Coronary artery (tissue), 2 donors: ENCODE measurements at regions not wholly inside any gene's neighbourhood (a gene's known extent, or its start where the extent isn't known, plus 50 kb on each side); places are given as distances from the start of the nearest gene placed in this dataset.

Source experiments
- DNase-seq: peaks from one replicate; pipeline ENCODE4 v3.0.0-alpha.2; 2017; ENCODE audit warnings: low spot score
- H3K27ac ChIP-seq, 2 donors: fragments of 200-600 bp; sonication (generic); one replicate each; pipeline ENCODE4 v1.5.1; 2016 to 2019
- H3K4me3 ChIP-seq: fragments of 200-600 bp; sonication (generic); 2 replicates; pipeline ENCODE4 v1.5.1; 2016; ENCODE audit warnings: mild to moderate bottlenecking, moderate library complexity
- TF ChIP-seq, protein P1 (sequence below): fragments of 200-600 bp; sonication (generic); IDR thresholded peaks from one replicate; pipeline ENCODE4 v1.5.1; 2019; ENCODE audit warnings: antibody characterized with exemption

DNA sequence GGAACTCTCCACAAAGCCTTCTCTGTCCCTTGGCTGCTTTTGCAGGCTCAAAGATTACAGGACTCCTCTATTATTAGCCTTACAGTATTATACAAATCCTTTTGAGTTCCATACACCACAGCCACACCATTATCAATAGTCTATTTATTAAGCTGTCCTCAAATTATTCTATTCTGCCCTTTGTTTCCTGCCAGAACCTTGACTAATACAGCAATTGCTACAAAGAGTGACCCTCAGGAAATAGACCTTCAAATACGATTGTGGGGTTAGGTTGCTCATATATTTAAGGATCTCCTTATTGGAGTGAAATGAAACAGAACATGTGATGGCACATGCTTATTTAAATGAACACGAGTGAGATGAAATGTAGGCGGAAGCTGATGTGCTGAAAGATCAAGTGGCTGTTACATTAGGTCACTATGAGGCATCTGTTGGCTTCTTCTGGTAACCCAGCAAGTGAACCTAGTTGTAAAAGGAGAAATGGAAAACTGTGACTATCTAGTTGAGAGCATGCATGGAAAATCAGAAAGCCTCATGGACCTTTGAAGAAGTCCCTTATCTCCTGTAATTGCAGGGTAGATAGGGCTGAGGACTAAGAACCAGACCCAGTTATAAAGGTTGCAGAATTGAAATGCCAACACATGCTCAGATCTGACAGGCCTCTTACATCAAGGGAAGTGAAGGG is 75.5 kb downstream of the AVPR1A start:
- TF ChIP-seq, protein P1, sequence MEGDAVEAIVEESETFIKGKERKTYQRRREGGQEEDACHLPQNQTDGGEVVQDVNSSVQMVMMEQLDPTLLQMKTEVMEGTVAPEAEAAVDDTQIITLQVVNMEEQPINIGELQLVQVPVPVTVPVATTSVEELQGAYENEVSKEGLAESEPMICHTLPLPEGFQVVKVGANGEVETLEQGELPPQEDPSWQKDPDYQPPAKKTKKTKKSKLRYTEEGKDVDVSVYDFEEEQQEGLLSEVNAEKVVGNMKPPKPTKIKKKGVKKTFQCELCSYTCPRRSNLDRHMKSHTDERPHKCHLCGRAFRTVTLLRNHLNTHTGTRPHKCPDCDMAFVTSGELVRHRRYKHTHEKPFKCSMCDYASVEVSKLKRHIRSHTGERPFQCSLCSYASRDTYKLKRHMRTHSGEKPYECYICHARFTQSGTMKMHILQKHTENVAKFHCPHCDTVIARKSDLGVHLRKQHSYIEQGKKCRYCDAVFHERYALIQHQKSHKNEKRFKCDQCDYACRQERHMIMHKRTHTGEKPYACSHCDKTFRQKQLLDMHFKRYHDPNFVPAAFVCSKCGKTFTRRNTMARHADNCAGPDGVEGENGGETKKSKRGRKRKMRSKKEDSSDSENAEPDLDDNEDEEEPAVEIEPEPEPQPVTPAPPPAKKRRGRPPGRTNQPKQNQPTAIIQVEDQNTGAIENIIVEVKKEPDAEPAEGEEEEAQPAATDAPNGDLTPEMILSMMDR = no peak
- Histone ChIP-seq H3K4me3 (no peak overlapping the region), H3K27ac (no peak overlapping the region)
- no peak for DNase-seq

DNA sequence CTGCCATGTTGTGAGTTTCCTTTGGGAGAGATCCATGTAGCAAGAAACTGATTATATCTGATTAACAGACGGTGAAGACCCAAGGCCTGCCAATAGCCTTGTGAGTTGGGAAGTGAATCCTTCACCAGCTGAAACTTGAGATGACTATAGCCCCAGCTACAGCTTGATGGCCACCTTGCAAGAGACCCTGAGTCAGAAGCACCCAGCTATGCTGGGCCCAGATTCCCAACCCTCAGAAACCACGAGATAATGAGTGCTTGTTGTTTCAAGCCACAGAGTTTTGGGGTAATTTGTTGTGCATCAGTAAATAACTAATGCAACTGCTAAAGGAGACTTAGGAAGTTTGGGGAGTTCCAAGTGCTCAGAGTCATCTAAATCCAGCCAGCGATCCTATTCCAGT is 80.3 kb downstream of the AVPR1A start:
- Histone ChIP-seq H3K27ac (no peak overlapping the region), H3K4me3 (no peak overlapping the region)
- TF ChIP-seq, protein P1 = no peak
- DNase-seq = no peak

DNA sequence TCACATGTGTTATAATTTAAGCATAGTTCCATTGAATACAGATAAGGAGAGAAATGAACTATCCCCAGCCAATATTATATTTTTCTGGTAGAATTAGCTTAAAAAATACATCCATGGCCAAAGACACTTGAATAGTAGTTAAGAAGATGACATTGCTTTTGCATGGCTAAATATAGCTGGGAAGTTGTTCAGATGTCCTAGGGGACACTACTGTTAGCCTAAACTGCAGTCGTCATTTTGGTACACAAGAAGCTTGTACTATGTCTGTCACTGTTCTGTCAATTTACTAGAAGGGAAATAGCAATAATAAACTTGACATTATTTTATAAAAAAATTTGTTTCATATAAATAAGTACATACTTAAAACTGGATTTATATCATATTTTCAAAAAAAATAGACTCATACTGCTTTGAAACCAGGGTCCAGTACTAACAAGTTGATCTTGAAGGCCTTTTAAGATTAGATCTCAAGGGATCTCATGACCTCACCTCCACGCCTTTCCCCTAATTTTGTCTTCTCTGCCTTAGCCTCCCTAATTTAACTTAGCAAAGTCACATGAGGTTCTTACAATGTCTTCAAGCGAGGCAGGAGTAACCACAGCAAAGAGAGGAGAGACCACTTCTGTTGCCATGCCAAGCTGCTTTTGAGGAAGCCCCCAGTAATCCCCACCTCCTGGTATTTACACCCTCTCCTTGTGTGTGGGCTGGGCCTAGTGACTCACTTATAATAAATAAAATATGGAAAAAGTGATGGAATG is 81.0 kb downstream of the AVPR1A start:
- DNase-seq = no peak
- TF ChIP-seq, protein P1 = no peak
- no peak overlapping the region for H3K4me3 ChIP-seq
- H3K27ac ChIP-seq = no peak overlapping the region

DNA sequence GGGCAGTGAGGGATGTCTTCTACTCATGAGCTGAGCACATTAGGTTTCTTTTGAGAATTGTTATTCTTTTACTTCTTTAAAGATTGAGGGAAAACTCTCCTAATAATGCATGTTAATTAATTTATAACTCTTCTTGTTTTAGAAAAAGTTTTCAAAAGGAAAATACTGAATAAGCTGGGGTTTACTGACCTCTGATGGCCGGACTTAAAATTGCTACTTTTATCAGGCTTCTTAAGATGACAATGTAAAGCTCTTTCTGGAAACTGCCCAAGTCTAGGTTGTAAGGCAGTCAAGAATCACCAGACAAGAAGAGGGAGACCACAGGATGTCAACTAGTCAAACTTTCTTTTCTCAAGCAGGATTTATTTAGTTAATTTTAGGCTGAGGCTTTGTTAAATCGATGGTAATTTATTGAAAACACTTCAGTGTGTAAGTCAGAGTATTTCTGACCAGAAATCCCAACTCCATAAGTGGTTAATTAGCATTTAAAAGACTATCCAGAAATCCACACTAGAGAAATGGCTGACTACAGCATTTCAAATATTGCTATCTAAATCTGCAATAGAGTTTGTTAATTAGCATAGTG is 82.1 kb downstream of the AVPR1A start:
- no peak overlapping the region for H3K27ac ChIP-seq
- TF ChIP-seq, protein P1 = peak; percentile 39
- no peak for DNase-seq
- no peak overlapping the region for H3K4me3 ChIP-seq

DNA sequence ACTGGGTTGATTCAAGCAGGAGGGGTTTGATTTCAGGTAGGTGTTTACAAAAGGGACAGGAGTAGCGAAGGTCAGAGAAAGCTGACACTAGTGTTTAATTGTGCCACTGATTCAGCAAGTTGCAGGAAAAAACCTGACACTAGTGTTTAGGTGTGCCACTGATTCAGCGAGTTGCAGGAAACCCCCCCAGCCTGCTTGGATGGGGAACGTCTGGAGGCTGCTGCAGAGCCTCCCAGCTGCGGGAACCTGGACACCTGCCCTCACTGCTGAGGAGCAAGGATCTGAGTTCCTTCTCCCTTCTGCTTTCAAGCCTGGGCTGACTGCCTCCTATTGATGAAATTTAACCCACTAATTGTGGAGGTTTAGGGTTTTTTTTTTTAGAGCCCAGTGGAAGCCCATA is 84.2 kb downstream of the AVPR1A start:
- no peak for DNase-seq
- no peak overlapping the region for H3K4me3 ChIP-seq
- TF ChIP-seq, protein P1 = no peak
- no peak overlapping the region for H3K27ac ChIP-seq

DNA sequence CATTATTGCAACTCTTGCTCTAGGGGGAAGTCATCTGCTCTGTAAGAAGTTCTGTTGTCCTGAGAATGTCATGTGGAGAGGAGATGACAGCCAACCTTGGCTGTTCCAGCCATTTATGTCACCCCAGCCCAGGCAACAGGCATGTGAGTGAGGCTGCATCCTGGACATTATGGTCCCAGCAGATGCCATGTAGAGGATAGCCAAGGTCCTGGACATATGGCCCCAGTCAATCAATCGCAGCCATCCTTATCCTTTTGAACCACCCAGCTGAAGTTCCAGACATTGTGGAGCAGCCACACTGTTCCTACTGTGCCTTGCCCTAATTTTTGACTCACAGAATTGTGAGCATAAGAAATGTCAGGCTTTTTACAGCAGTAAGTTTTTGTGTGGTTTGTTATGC is 84.9 kb downstream of the AVPR1A start:
- no peak for DNase-seq
- no peak overlapping the region for H3K4me3 ChIP-seq
- no peak overlapping the region for H3K27ac ChIP-seq
- TF ChIP-seq, protein P1 = no peak

DNA sequence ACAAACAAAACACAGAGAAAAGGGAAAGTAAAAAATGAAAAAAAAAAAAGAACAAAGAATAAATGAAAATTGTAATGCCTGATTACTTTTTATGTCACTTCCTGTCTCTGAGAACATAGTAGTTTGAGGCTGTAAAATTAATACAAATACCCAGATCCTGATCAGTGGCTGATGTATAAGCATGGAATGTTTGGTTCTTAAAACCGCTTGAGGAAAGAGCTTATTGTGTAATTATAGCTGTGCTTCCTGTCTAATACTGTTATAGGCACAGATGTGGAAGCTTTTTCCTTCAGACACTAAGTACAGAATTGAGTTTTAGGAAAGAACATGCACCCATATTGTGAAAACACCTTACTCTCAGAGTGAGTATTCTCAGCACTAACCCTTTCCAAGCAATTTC is 86.9 kb downstream of the AVPR1A start:
- TF ChIP-seq, protein P1 = no peak
- Histone ChIP-seq H3K4me3 (no peak overlapping the region), H3K27ac (no peak overlapping the region)
- no peak for DNase-seq
